GM12878 (cell line): ENCODE measurements at regions not wholly inside any gene's neighbourhood (a gene's known extent, or its start where the extent isn't known, plus 50 kb on each side); places are given as distances from the start of the nearest gene placed in this dataset.

Source experiments
- ATAC-seq: fragments of 200-7000 bp; cut with Tn5 transposase; 3 replicates; pipeline ENCODE4 v1.9.1; 2020; ENCODE audit warnings: mild to moderate bottlenecking, moderate library complexity
- BruUV-seq: library from RNA; stranded (reverse); fragments of 400-500 nt; replicated peaks from 2 replicates; lab custom pipeline; 2021; lab: Mats Ljungman, UMichigan
- CTCF ChIA-PET: fragments of 300-600 bp; sonication (Branson Sonifier 250); formaldehyde crosslinking; extraction: SDS; loops from one replicate; lab custom pipeline; 2021; ENCODE audit warnings: inconsistent platforms; lab: Yijun Ruan, JAX
- POLR2A ChIA-PET: fragments of 350-600 bp; formaldehyde crosslinking; extraction: SDS; loops from one replicate; lab custom pipeline; 2021; ENCODE audit warnings: inconsistent platforms; lab: Charles Lee
- RAD21 ChIA-PET: fragments of 300-600 bp; sonication (Branson Sonifier 250); formaldehyde crosslinking; loops from one replicate; lab custom pipeline; 2023; ENCODE audit warnings: antibody characterized with exemption; ENCODE audit not compliant: unreplicated experiment; lab: Charles Lee
- SMC1A ChIA-PET: fragments of 300-600 bp; sonication (Branson Sonifier 250); formaldehyde crosslinking; loops from one replicate; lab custom pipeline; 2023; ENCODE audit not compliant: unreplicated experiment, uncharacterized antibody; lab: Charles Lee
- DNase-seq: peaks from one replicate; pipeline ENCODE4 v3.0.0-alpha.2; 2011; ENCODE audit warnings: low read depth, low spot score
- FAIRE-seq: peaks from 3 replicates; lab custom pipeline; 2011; peaks lifted over from hg19 to GRCh38; lab: Jason Lieb, UNC
- H2AFZ ChIP-seq: 2 replicates; pipeline ENCODE4 v1.6.0; 2011; ENCODE audit warnings: low read depth, low read length, control low read depth; ENCODE audit not compliant: control insufficient read depth
- H3K27ac ChIP-seq: 2 replicates; pipeline ENCODE4 v1.5.1; 2011; ENCODE audit warnings: control low read depth; ENCODE audit not compliant: control insufficient read depth, insufficient read depth
- H3K27me3 ChIP-seq, 2 experiments: replicated peaks in 1 of 2; 2 replicates each; pipeline versions ENCODE4 v1.6.0 to v1.6.1; 2011; ENCODE audit warnings: low read length in 1 of 2; ENCODE audit not compliant: control insufficient read depth in 2 of 2, insufficient read depth in 2 of 2
- H3K36me3 ChIP-seq, 2 experiments: 2 replicates each; pipeline ENCODE4 v1.5.1; 2011; ENCODE audit warnings: low read length in 1 of 2; ENCODE audit not compliant: control insufficient read depth in 2 of 2, insufficient read depth in 2 of 2
- H3K4me1 ChIP-seq: 2 replicates; pipeline ENCODE4 v1.6.1; 2011; ENCODE audit warnings: mild to moderate bottlenecking, low read length, moderate library complexity, mixed read lengths; ENCODE audit not compliant: control insufficient read depth, insufficient read depth
- H3K4me2 ChIP-seq: 2 replicates; pipeline ENCODE4 v1.6.0; 2011; ENCODE audit warnings: control low read depth; ENCODE audit not compliant: control insufficient read depth, insufficient read depth
- H3K4me3 ChIP-seq: fragments of 200-600 bp; sonication (generic); 2 replicates; pipeline ENCODE4 v1.5.1; 2016
- H3K79me2 ChIP-seq: 2 replicates; pipeline ENCODE4 v1.6.0; 2011; ENCODE audit warnings: low read length; ENCODE audit not compliant: control insufficient read depth, insufficient read depth
- H3K9ac ChIP-seq: 2 replicates; pipeline ENCODE4 v1.8.0; 2011; ENCODE audit warnings: low read length, control low read depth, mixed read lengths; ENCODE audit not compliant: control insufficient read depth, insufficient read depth
- H3K9me3 ChIP-seq: replicated peaks from 3 replicates; pipeline ENCODE4 v1.5.1; 2011; ENCODE audit warnings: mild to moderate bottlenecking, low read length; ENCODE audit not compliant: control insufficient read depth, insufficient read depth
- H4K20me1 ChIP-seq: 2 replicates; pipeline ENCODE4 v1.6.0; 2011; ENCODE audit not compliant: control insufficient read depth, insufficient read depth
- CBX5 ChIP-seq: sonication (generic); IDR thresholded peaks from 2 replicates; pipeline ENCODE4 v1.6.1; 2016; ENCODE audit warnings: low read depth, moderate library complexity, mild to moderate bottlenecking, inconsistent platforms
- CHD1 ChIP-seq: IDR thresholded peaks from 2 replicates; pipeline ENCODE4 v1.6.1; 2012; ENCODE audit warnings: low read depth, low read length, improper control_type of control experiment
- IRF4 ChIP-seq: IDR thresholded peaks from 2 replicates; pipeline ENCODE4 v1.6.1; 2011; ENCODE audit warnings: low read depth, low read length
- JUND ChIP-seq: IDR thresholded peaks from 2 replicates; pipeline ENCODE4 v1.6.1; 2012; ENCODE audit warnings: low read depth, mild to moderate bottlenecking, low read length, improper control_type of control experiment, moderate library complexity
- POU2F2 ChIP-seq: IDR thresholded peaks from 3 replicates; pipeline ENCODE4 v1.6.1; 2011; ENCODE audit warnings: low read depth, mild to moderate bottlenecking, low read length, borderline replicate concordance
- SIN3A ChIP-seq: IDR thresholded peaks from 2 replicates; pipeline ENCODE4 v1.6.1; 2012; ENCODE audit warnings: low read depth, low read length, improper control_type of control experiment
- SRF ChIP-seq, 2 experiments: IDR thresholded peaks; 2 replicates each; pipeline ENCODE4 v1.6.1; 2011; ENCODE audit warnings: low read depth in 2 of 2, low read length in 2 of 2, mild to moderate bottlenecking in 1 of 2, moderate library complexity in 1 of 2
- STAT3 ChIP-seq: IDR thresholded peaks from 2 replicates; pipeline ENCODE4 v1.6.1; 2011; ENCODE audit warnings: low read depth, low read length, improper control_type of control experiment
- YBX1 ChIP-seq: fragments of 450-650 bp; IDR thresholded peaks from 2 replicates; pipeline ENCODE4 v1.6.1; 2016; ENCODE audit warnings: antibody characterized with exemption
- YY1 ChIP-seq: IDR thresholded peaks from 2 replicates; pipeline ENCODE4 v1.6.1; 2011; ENCODE audit warnings: low read depth, mild to moderate bottlenecking, low read length
- WGBS: methylation state at CpG from one replicate; pipeline ENCODE4 v1.1.6; 2016; ENCODE audit warnings: low lambda C conversion rate; ENCODE audit not compliant: insufficient replicate concordance, insufficient coverage; ENCODE audit errors: missing lambda C conversion rate; 5-methylcytosine and 5-hydroxymethylcytosine counted together
- in situ Hi-C: fragments of 300-500 bp; cut with MboI; formaldehyde crosslinking; loops from 9 replicates; pipeline ENCODE4 v1.14.3; 2018; ENCODE audit warnings: mixed read lengths
- intact Hi-C: fragments of 100-400 bp; cut with micrococcal nuclease; formaldehyde crosslinking; loops from one replicate; pipeline ENCODE4 v1.14.2; 2022; ENCODE audit not compliant: unreplicated experiment
- TF ChIP-seq, protein P1 (sequence below): IDR thresholded peaks from 2 replicates; pipeline ENCODE4 v1.6.1; 2011; ENCODE audit warnings: borderline replicate concordance, low read depth, mild to moderate bottlenecking, moderate library complexity, mixed read lengths, low read length; ENCODE audit not compliant: insufficient read depth; ENCODE audit errors: extremely low read length
- TF ChIP-seq, protein P2 (sequence below): fragments of 450-650 bp; conservative IDR thresholded peaks from 2 replicates; pipeline ENCODE4 v1.6.1; 2017; ENCODE audit warnings: mild to moderate bottlenecking, moderate library complexity
- TF ChIP-seq, protein P3 (sequence below): fragments of 450-650 bp; IDR thresholded peaks from 2 replicates; pipeline ENCODE4 v1.6.1; 2018; ENCODE audit warnings: mild to moderate bottlenecking, low read depth, moderate library complexity; ENCODE audit not compliant: partially characterized antibody

- BruUV-seq, result no TSS peak
- intact Hi-C loops, result no loop called here
- H3K36me3 ChIP-seq, result no peaks in the 10 kb centered on the region
These were observed 471.2 kb upstream of the CCDC54 start for GRCh38 chr3:106906074-106906473.

More at GRCh38 chr3:106906074-106906473, 471.2 kb upstream of the CCDC54 start:
- RAD21 ChIA-PET, result no interaction called here
- H3K27ac ChIP-seq, result no peak overlapping the region
- FAIRE-seq (no peak), DNase-seq (no peak), ATAC-seq (no peak)
- H3K4me2 ChIP-seq, result no peak overlapping the region
- H4K20me1 ChIP-seq, result no peaks in the 10 kb centered on the region
- H3K9me3 ChIP-seq, result no peaks in the 10 kb centered on the region
- in situ Hi-C loops, result no loop called here
- H3K9ac ChIP-seq, result no peak overlapping the region
- SMC1A ChIA-PET, result no interaction called here
- WGBS, result 15% methylated on average over 4 of the region's 4 CpGs
- POLR2A ChIA-PET, result no interaction called here
- H3K27me3 ChIP-seq, result no peaks in the 10 kb centered on the region
- H3K79me2 ChIP-seq, result no peaks in the 10 kb centered on the region
- H3K4me1 ChIP-seq, result no peaks in the 10 kb centered on the region
- H2AFZ ChIP-seq, result no peak overlapping the region
- TF ChIP-seq, protein P1, sequence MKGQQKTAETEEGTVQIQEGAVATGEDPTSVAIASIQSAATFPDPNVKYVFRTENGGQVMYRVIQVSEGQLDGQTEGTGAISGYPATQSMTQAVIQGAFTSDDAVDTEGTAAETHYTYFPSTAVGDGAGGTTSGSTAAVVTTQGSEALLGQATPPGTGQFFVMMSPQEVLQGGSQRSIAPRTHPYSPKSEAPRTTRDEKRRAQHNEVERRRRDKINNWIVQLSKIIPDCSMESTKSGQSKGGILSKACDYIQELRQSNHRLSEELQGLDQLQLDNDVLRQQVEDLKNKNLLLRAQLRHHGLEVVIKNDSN, result no peak
- TF ChIP-seq YY1, result no peak
- no peak for TF ChIP-seq CBX5
- no peak for TF ChIP-seq STAT3
- TF ChIP-seq SRF (IDR thresholded peaks at IDR 0.05; ENCODE audit: low read depth in 2 of 2, low read length in 2 of 2), result no peak
- no peak for TF ChIP-seq POU2F2
- TF ChIP-seq IRF4, result no peak
- no peak for TF ChIP-seq SIN3A
- TF ChIP-seq CHD1, result no peak
- TF ChIP-seq, protein P2, sequence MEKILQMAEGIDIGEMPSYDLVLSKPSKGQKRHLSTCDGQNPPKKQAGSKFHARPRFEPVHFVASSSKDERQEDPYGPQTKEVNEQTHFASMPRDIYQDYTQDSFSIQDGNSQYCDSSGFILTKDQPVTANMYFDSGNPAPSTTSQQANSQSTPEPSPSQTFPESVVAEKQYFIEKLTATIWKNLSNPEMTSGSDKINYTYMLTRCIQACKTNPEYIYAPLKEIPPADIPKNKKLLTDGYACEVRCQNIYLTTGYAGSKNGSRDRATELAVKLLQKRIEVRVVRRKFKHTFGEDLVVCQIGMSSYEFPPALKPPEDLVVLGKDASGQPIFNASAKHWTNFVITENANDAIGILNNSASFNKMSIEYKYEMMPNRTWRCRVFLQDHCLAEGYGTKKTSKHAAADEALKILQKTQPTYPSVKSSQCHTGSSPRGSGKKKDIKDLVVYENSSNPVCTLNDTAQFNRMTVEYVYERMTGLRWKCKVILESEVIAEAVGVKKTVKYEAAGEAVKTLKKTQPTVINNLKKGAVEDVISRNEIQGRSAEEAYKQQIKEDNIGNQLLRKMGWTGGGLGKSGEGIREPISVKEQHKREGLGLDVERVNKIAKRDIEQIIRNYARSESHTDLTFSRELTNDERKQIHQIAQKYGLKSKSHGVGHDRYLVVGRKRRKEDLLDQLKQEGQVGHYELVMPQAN, result no peak
- TF ChIP-seq JUND, result no peak
- TF ChIP-seq, protein P3, sequence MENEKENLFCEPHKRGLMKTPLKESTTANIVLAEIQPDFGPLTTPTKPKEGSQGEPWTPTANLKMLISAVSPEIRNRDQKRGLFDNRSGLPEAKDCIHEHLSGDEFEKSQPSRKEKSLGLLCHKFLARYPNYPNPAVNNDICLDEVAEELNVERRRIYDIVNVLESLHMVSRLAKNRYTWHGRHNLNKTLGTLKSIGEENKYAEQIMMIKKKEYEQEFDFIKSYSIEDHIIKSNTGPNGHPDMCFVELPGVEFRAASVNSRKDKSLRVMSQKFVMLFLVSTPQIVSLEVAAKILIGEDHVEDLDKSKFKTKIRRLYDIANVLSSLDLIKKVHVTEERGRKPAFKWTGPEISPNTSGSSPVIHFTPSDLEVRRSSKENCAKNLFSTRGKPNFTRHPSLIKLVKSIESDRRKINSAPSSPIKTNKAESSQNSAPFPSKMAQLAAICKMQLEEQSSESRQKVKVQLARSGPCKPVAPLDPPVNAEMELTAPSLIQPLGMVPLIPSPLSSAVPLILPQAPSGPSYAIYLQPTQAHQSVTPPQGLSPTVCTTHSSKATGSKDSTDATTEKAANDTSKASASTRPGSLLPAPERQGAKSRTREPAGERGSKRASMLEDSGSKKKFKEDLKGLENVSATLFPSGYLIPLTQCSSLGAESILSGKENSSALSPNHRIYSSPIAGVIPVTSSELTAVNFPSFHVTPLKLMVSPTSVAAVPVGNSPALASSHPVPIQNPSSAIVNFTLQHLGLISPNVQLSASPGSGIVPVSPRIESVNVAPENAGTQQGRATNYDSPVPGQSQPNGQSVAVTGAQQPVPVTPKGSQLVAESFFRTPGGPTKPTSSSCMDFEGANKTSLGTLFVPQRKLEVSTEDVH, result no peak
- no peak for TF ChIP-seq YBX1
- no peak overlapping the region for H3K4me3 ChIP-seq
- CTCF ChIA-PET, result no interaction called here
